HPDE6-E6E7 (cell line): ENCODE measurements at regions not wholly inside any gene's neighbourhood (a gene's known extent, or its start where the extent isn't known, plus 50 kb on each side); places are given as distances from the start of the nearest gene placed in this dataset.

Source experiments
- DNase-seq: peaks from one replicate; pipeline ENCODE4 v3.0.0; 2011; ENCODE audit warnings: missing footprints; ENCODE audit errors: extremely low spot score

DNA sequence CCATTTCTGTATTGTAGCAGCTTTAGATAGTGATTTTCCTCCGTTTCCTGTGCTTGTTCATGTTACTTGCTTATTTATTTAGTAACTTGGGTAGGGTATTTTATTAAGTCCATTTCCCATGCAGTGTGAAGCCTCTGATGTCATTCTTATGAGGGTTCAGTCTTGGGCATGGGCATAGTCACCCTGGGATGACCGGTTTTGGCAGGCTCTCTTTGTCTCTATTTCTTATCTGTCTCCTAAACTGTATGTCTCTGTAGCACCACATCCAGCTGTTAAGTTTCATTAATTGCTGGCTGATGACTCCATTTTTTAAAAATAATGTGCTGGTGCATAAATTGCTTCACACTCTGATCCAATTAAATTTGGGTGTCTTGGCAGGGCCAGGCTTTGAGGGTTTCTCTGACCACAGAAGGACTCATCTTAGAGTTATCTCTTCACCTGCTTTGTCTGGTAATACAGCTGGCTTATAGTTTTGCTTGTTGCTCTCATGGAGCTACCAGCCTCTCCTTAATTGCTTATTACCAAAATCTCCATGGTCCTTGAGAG lies 173.3 kb upstream of the VLDLR start:
- DNase-seq = no peak

DNA sequence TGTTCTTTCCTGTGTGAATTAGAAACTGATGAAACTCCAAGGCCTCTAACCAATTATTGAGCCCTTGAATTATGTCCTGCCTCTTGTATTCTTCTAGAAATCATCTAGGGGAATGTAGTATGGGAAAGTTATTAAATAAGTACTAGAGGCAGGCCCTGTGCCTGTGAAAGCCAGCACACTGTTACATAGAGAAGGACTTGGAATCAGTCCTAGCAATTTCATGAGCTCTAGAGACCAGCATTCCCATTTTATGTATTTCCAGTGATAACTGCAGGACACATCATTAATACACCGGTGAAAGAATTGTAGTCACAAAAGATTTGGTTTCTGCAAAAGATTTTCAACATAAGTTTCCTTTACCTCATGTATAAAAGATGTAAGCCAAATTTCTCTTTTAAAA lies 168.5 kb upstream of the VLDLR start:
- no peak for DNase-seq

DNA sequence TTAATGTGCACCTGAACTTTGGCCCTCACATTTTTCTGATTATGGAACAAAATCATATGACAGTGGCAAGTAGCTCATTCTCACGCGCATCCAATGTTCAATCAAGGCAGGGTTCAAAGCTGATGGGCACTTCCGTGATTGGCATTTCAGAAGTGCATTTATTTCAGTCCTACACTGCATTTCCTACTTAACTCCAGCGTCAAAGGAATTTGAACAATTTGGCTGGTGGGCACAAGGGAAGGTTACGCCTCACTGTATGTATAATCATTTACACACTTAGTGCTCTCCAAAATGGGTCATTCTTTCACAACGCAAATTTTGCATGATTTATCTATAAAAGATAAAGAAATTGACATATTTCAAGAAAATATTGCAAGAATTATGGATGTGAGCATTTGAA lies 167.9 kb upstream of the VLDLR start:
- DNase-seq = no peak

DNA sequence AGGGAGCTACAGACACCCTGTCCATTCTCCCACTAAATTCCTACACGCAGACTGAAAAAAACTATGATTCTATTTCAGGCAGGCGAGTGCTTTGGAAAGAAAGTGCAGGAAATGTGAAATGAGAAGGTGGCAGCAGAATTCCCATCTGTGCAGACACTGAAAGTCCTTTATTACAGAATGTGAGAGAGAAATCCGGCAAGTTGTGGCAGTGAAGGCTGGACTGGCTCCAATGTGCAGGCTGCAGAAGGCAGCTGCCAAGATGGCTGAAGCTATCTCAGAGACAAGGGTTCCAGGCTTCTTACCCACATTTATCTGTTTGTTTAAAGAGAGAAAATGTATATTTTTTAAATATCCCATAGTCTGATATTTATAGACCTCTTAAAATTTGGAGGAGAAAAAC lies 161.8 kb upstream of the VLDLR start:
- no peak for DNase-seq

DNA sequence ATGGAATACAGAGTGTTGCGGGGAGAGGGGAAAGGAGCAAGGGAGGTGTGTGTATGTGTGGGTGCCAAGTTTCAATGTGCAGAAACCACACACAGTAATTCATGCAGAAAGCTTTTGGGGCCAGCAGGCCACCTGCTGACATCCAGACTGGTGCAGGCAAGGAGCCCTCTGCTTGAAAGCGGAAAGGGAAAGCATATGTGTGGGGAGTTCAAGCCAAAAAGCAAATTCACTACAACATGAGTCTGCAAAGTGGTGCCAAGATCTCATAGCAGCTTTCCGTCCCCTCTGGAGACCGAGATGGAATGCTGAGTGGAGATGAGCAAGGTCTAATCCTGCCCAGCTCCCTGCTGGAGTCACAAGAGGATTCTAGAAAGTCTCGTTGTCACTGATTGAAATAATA lies 159.7 kb upstream of the VLDLR start:
- DNase-seq = no peak

DNA sequence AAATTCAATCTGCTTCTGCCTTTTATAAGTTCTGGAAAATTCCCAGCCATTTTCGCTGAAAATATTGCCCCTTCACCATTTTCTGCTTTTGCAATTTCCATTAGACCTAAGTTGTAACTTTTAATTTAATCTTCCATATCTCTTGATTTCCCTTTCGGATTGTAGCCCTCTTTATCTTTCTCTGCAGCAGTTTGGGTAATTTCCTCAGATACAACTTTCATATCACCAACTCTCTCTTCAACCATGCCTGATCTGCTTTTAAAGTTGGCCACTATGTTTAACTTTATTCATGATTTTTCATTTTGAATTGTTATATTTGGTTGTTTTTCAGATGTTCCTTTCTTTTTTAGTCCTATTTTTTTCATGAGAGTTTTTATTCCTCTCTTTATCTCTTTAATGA lies 157.0 kb upstream of the VLDLR start:
- DNase-seq = no peak

DNA sequence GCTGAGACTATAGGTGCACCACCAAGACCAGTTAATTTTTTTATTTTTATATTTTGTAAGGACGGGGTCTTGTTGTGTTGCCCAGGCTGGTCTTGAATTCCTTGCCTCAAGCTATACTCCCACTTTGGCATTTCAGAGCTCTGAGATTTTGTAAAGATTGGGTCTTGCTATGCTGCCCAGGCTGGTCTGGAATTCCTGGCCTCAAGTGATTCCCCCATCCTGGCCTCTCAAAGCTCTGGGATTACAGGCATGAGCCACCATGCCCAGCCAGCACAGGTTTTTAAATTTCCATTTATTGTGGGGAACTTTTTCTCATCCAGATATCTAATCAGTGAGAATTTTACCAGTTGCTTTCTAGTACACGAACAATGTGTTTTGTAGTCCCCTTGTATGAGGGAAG lies 156.1 kb upstream of the VLDLR start:
- DNase-seq = no peak

DNA sequence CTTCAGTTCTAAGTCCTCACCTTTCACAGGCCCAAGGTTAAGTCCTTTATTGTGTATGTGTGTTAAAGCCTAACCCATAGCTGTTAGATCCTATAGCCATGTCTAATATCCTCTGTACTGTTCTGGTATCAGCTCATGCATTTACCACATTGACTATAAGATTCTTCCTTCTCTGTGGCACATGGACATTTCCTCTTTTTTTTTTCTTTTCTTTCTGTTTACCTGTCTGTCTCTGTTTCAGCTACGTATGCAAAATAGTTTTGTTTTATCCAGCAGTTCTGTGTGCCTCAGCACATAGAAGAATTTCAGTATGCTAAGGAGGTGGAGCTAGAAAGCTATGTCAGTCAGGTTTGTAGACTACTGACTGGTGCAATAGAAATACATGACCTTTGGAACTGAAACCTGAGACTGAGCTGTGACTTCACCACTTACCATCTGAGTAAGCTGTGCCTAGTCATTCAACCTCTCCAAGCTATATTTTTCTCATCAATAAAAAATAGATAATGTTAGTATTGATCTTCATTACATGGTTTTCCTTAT lies 155.6 kb upstream of the VLDLR start:
- DNase-seq = peak; percentile 8

DNA sequence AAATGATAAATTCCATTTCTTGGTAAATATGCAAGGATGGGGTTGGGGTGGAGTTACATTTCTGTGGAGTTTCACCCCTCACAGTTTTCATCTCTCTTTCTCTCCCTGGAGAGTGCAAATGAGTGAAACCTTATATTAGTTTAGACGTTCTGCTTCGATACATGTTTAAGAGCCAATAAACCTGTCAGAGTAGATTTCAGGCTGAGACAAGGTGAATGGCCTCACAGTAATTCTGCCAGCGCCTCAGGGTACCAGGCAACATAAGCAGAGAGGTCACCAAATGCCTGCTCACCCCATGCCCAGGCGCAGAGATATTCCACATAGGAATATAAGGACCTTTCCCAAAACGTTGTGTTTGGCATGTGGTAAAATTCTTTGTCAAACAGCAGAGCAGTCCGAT lies 154.9 kb upstream of the VLDLR start:
- DNase-seq = no peak

DNA sequence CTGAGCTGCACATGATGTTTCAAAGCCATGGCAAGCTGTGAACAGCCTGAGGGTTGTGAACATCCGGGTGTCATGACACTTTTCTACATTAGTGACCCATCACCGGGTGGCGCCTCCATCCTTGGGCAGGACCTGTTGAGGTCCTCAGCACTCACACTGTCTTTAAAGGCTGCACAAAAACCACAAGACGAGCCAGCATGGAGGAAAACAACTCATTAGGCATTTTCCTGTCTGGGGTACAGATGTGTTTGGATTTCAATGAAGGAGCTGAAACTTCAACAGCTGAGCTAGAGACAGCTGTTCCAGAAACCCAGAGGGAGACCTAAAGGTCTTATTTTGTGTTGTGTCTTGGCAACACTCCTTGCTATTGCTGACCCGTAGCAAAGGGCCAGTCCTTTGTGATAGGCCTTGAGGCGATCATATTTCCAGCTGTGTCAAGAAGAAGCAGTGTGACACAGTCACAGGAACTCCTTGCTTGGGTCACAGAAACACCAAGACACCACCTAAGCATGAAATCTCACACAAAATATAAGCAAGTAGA lies 151.8 kb upstream of the VLDLR start:
- no peak for DNase-seq

DNA sequence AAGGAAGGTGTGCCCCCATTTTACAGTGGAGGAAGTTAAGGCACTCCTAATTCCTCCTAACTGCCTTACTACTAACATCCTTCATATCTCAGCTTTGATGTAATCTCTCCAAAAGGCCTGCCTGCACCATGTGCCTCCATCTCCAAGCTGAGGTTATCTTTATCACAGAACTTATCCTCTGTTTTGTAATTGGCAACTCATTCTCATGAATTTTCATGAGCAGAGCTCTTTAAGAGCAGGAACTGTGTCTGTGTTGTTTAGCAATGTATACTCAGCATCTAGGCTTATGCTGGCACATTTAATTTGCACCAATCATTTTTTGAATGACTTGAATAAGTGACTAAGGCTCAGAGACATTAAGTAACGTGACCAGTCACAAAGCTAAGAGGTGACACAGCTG lies 147.9 kb upstream of the VLDLR start:
- DNase-seq = no peak

DNA sequence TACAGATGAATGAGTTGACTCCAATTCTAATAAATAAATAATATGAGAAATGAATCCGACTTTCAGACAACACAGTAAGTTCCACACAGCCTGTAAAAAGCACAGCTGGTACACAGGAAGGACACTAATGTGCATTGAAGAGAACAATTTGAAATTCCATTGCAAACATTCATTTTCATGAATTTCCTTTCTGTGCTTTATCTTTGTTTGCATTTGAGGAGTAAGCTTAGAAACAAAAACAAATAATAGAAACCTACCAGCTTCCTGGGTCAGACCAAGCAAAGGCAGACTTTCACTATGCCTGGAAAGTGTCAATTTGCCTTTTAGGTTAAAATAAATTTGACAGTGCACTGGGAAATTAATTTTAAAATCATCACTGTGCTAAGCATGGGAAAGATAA lies 143.8 kb upstream of the VLDLR start:
- DNase-seq = no peak

DNA sequence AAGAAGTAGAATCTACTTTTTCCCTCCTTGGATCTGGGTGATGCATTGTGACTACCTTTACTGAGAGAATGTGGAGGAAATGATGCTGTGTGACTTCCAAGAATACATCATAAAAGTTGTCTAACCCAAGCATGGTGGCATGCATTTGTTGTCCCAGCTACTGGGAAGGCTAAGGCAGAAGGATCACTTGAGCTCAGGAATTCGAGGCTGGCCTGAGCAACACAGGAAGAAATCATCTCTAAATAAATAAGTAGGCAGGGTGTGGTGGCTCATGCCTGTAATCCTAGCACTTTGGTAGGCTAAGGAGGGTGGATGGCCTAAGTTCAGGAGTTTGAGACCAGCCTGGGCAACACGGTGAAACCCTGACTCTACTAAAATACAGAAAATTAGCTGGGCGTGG lies 143.2 kb upstream of the VLDLR start:
- DNase-seq = no peak

DNA sequence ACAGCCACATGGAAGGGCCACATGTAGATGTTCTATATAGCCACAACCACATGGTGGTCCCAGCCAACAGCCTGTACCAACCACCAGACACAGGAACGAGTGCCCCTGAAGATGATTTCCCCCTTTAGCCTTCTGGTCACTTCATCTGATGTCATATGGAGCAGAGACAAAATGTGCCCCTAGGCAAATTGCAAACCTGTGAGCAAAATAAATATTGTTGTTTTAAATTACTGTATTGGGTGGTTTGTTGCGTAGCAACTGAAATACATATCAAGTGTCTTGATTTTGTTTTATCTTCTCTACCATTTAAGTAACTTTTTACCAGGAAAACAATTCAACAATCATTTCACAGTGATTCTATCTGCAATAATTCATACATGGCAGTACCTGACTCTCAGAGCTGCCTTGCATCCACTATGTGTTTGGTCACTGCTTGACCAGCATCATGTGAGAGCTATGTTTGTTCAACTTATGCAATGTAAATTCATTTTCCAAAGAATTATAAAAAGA lies 142.5 kb upstream of the VLDLR start:
- DNase-seq = no peak

DNA sequence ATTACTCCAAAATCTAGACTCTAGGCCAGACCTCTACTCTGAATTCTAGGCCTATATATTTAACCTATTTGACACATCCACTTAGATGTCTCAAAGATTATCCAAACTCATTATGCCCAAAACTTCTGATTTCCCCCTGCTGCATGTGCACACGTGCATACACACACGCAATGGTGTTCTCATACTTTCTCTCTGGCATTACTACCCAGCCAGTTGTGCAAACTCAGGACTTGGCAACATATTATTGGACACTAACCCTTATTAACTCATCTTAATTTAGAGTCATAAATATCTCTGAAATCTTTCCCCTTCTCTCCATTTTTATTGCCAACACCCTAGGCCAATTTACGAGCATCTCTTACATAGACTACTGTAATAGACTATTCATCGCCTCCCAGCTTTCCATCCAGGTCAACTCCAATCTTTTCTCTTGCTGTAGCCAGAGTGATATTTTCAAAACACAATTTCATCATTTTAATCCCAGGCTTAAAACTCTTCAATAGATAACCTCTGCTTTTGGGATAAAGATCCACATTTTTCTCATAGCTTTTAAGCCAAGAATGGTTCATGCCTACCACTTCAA lies 141.2 kb upstream of the VLDLR start:
- no peak for DNase-seq

DNA sequence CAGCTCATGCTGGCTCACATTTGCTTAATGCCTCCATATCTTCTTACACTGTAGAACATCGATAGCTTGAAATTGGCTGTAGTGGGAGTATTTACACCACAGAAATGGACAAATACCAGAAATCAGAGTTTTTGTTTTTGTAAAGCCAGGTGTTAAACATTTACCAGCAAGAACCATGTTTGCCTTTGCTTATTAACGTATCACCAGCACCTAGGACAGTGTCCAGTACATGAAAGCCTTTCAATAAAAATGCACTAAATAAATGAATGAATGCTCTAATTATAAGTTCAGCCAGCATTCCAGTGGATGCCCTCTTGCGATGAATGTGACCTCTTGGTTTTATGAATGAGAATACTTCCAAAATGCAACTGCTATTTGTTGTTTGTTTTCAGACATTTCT lies 140.4 kb upstream of the VLDLR start:
- no peak for DNase-seq

DNA sequence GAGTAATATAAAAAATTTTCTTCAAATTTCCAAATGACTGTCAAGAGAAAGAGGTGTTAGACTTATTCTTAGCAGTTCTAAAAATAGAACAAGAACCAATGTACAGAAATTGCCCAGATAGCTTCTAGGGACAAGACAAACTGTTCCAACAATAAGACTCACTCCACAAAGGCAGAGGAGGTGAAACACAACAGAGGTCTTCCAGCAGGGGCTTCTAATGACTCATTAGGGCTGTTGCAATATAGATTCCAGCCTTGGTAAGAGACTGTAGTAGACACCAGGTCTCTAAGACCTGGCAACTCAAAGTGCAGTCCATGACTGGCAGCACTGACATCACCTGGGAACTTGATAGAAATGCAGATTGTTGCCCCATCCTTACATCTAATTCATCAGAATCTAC lies 134.6 kb upstream of the VLDLR start:
- DNase-seq = no peak

DNA sequence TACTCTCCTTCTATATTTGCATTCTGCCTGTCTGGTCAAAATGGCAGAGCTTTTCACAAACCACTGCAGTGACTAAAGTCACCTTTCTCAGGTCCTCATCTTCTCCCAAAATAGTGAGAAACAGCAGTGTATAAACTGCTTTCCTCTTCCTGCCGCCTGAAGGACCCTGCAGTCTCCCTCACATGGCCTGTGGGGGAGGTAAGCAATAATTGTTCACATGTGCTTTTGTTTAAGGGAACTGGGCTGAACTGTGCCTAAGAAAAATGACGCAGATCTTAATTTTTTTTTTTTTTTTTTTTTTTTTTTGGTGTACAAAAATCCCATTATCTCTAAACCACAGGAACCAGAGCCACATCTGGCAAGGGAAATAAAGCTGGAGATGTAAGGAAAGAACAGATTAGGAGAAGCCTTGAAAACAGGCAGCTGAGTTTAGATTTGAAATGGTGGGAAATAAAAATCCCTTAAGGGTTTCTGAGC lies 131.7 kb upstream of the VLDLR start:
- DNase-seq = no peak

DNA sequence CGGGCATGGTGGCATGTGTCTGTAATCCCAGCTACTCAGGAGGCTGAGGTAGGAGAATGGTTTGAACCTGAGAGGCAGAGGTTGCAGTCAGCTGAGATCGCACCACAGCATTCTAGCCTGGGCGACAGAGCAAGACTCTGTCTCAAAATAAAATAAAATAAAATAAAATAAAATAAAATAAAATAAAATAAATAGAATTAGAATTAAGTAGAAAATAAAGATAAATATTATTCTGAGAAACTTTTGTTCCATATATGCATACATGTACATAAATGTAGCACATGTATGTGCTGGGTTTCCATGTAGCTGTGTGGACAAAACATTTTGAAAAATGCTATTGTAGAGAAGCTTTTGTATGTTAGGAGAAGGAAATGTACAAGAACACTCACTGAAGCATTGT lies 129.4 kb upstream of the VLDLR start:
- DNase-seq = no peak

DNA sequence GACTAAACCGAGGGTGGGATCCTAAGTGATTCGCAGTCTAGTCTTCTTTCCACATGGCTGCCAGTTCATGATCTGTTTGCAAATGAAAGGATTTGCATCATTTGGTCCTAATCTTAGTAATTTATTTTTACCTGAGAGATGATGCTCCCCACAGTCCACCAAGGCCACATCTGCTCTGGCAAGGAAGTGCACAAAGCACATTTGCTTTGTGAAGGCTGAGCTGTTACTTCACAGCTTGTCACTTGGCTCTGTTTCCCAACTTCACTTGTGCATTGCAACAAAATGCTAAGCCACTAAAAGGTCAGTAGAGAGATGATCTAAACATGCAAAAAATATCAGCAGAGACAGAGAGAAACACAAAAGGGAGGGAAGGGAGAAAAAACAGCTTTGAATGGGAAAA lies 128.5 kb upstream of the VLDLR start:
- no peak for DNase-seq

DNA sequence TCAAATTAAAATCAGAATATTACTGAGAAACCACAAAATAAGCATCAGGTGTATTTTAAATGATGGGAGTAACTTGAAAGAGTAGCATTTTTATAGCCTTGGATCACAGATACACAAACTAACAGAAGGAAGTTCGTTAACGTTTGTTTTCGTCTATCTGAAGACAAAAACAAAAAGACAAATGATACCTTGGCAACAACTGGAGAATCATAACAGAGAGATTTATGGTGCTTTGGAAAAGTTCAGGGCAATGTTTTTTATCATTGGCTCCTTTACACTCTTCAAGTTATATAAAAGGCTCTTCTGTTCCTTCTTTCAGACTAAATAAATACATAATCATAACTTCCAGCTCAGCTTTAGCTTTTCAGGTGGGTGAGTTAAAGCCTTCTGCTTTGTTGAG lies 128.1 kb upstream of the VLDLR start:
- DNase-seq = no peak

DNA sequence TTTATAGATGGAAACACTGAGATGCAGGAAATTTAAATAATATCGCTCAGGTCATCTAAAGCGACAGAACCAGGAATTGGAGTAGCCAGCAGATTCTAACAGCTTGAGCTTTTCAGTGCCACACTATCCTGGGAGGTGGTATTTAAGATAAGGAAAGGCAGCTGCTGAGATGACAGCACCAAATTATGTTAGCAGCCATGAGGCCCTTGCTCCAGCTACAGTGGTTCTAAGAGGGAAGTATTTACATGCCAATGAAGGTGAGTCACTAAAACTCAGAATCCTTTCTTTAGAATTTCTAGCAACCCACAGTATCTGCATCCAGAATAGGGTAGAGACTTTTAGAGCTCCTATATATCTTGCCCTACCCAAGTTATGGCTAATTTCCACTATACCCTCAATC lies 127.0 kb upstream of the VLDLR start:
- DNase-seq = peak; percentile 12

DNA sequence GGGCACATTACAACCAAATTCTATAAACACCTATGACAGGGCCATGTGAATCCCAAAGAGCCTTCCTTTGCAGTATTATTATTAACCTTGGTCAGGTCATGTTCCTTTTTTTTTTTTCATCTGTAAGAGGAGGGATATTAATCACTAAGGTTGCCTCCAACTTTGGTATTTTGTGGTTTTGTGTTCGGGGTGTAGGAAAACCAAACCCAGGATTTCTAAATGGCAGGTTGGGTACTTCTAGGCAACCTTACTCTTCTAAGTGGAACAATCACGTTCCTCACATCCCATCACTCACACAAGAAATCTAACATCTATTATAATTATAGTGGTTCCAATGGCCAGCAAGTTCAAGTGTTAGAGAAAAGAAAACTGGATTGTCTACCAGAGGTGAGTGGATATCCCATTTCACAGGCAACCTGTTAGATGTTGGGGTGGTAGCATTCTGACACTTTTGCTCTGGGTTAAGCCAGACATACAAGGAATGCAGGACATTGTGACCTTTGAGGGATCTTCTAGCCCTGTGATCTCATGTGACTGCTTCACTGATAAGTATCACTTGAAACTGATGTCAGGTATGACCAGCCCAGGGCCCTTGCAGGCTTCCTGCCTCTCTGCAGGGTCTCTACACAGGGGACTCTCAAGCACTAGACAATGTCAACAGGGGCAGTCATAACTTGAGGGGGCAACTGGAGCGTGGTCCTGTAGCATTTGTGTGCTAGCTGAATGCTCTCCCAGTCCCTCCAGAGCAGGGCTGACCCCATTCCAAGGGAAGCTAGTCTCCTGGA lies 126.2 kb upstream of the VLDLR start:
- DNase-seq = no peak
